Myocyte (in vitro differentiated cells): ENCODE measurements at regions not wholly inside any gene's neighbourhood (a gene's known extent, or its start where the extent isn't known, plus 50 kb on each side); places are given as distances from the start of the nearest gene placed in this dataset.

Source experiments
- DNase-seq: peaks from one replicate; pipeline ENCODE4 v3.0.0-alpha.2; 2012; ENCODE audit warnings: low read depth

DNA sequence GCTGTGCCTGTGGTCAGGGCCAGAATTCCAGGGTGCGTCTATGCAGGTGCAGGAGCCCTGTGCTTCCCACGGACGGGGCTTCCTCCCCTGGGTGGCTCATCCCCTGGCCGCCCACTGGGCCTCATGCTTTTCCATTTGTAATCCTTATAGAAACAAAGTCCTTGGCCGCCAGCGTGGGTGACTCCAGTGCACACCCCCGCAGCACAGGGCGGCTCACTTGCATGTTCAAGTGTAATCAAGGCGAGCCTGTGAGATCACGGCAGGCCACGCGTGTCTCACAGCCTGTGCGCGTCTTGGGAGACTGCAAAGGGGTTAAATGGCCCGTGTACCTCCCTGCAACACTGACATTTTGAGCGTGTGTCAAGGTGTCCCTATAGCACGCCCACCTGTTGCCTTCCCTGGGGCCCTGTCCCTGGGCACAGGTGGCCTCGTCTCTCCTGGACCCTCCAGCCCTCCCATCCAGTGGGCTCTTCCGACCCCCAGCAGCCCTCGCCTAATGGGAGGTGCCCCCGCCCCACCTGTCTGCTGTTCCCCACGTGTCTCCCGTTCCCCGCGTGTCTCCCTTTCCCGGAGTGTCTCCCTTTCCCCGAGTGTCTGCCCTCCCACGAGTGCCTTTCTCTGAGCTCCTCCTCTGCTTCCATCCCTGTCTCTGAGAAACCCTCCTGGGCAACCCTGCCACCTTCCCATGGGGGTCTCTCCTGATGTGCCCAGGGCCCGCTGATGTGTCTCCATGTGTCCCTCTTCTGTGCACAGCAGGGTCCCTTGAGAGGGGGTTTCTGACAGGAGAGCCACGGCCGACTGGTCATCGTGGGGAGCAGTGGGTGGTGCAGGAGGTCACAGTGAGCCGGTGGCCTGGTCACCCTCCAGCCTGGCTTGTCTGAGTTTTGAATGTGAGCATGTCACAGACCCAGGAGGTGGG is 1215.3 kb downstream of the BRD1 start:
- no peak for DNase-seq

- no peak for DNase-seq
Measured at GRCh38 chr22:48609279-48609865, 1218.3 kb downstream of the BRD1 start.

GRCh38 chr22:48607901-48608662 is 1219.6 kb downstream of the BRD1 start:
- no peak for DNase-seq

- DNase-seq = no peak
Measured at GRCh38 chr22:48606684-48607307, 1220.9 kb downstream of the BRD1 start.

DNA sequence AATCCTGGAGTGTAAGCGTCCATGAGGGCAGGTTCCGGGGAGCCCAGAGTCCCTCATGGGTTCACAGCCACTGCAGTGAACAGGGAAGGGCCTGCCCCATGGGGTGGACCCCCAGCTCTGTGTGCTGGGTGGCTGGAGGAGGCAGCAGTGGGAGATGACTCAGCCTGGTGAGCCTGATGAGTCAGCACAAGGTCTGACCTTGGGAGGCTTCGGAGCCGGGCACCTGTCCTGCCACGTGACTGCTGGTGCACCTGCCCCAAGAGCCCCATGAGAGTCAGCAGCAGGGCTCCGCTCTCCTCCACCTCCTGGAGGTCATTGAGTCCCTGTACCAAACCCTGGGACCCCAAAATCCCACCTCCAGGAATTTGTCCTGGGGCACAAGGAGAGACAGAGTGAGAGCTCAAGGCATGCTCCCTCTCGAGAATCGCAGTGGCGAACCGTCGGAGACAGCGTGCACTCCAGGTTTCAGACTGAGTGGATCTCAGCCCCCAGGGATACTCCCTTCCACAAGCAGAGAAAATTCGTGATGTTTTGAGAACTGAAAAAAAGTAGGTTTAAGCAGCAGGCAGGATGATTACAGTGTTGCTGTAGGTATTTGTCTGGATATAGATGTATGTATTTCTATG is 1221.7 kb downstream of the BRD1 start:
- no peak for DNase-seq

- no peak for DNase-seq
Measured at GRCh38 chr22:48605125-48605524, 1222.5 kb downstream of the BRD1 start.

DNA sequence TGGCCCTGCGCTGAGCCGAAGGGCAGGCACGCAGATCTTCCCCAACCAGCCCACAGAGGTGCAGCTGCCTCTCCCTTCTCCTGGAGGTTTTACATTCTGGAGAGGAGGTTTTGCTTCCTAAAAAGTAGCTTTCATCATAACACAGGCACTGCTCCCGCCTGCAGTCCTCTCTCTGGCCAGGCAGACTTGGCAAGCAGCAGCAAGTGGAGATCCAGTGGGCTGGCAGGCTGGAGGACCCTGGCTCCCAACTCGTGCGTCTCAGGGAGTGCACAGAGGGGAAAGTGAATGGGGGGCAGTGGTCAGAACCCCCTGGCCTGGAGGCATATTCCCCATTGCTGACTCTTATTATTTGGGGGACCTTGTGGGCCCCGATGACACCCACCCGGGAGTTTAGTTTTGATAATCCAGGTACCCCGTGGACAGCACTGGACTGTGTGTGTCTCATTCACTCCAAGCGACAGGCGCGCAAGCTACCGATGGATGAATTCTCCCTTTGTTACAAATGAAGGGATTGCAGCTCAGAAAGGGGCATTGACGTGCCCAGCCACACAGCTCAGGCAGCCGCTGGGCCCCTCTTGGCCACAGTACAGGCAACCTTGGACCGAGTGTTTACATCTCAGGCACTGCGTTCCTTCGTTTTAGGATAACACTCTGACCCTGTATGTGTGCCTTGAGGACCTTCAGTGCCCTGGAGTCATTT is 1223.9 kb downstream of the BRD1 start:
- no peak for DNase-seq

- DNase-seq = no peak
Measured at GRCh38 chr22:48602805-48603518, 1224.7 kb downstream of the BRD1 start.

GRCh38 chr22:48600681-48601080 is 1227.0 kb downstream of the BRD1 start:
- DNase-seq = no peak

DNA sequence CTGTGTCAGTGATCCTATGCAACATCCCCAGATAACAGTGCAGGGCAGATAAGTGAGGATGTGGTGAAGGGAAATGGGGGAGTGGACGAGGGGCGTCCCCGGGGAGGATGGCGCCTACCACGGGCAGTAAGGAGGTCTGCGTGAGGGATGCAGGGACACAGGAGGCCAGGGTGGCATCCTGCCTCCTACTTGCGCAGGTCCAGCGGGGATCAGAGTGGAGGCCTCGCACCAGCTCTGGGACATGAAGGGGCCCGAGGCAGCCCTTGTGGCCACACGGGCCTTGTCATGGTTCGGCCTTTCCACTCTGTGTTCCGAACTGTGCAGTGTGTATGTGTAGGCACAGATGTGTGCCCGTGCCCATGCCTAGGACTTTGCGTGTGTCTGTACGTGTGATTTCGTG is 1227.5 kb downstream of the BRD1 start:
- no peak for DNase-seq

DNA sequence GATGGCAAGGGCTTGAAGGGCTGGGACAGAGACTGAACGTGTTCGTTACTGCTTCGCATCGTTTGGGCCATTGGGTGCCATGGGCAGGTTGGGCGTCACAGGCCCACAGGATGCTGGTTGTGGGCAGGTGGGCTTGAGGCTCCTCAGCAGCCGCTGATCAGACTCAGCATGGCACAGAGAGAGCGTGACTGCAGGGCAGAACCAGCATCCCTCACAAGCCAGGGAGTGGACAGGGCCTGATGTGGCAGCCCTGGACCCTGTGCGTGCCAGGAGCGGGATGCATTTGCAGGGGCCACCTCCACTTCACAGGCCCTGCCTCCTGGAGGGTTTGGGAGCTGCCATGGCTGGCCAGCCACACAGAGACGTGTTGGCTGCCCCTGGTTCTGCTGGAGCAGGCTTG is 1228.3 kb downstream of the BRD1 start:
- no peak for DNase-seq

GRCh38 chr22:48596111-48596850 is 1231.4 kb downstream of the BRD1 start:
- no peak for DNase-seq

DNA sequence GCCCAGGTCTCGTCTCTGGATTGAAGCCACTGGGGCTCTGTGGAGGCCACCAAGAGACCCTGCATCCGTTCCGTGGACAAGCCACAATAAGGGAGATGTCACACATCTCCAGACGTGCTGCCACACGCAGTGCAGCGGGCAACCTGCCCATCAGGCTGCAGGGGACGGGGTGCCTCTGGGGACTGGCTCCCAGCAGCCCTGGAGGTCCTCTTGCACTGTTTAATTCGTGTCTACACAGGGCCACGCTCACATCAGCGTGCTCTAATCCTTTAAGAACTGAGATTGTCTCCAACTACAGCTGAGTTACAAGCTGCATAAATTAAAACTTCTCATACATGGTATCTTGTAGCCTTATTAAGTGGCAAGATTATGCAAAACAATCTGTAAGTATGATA is 1232.2 kb downstream of the BRD1 start:
- DNase-seq = no peak

GRCh38 chr22:48594757-48595510 is 1232.7 kb downstream of the BRD1 start:
- no peak for DNase-seq

GRCh38 chr22:48594016-48594756 is 1233.5 kb downstream of the BRD1 start:
- DNase-seq = no peak

DNA sequence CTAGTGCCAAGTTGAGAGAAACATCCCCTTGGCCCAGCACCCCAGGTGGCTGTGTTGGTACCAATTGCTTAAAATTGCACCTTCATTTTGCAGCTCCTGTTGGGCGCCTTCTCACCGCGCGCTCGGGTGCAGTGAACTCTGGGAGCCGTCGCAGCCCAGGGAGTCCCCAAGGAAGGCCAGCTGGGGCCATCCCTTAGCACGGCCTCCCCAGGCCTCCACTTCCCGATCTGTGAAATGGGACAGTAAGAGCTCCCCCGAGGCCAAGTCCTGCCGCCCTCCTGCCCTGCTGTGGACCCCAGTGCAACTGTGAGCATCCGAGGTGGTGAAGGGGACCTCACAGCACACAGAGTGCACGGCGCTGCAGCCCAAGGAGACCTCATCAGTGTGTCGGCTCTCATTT is 1234.1 kb downstream of the BRD1 start:
- no peak for DNase-seq

DNA sequence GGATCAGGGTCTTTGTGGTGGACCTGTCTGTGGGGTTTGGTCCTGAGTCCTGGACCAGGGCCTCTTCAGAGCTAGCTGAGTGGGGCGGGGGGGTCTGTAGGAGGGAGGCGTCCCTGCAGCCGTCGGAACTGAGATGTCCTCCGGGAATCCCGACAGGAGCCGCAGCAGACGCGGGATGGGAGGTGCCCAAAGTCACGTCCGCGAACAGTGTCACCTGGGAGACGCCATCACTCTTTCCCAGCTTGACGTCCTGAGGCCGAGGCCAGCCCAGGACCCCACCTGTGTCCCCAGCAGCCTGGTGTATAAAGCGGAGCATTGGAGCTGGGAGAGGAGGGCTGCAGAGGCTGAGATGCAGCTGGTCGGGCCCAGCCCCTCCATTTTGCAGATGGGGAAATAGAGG is 1234.7 kb downstream of the BRD1 start:
- DNase-seq = no peak

- DNase-seq = no peak
Measured at GRCh38 chr22:48592488-48592887, 1235.2 kb downstream of the BRD1 start.
